ENCODE measurements at regions not wholly inside any gene's neighbourhood (a gene's known extent, or its start where the extent isn't known, plus 50 kb on each side); places are given as distances from the start of the nearest gene placed in this dataset.
"Not testable (repeated sequence)": the region's sequence is repeated elsewhere in the genome, so short reads cannot be mapped to it uniquely, and the experiment has no call there.

- TF ChIP-seq ZNF404 (tag by site-specific recombination; IDR thresholded peaks at IDR 0.05), result no peak
- no peak for TF ChIP-seq ZNF112 (tag by site-specific recombination; IDR thresholded peaks at IDR 0.05)
- TF ChIP-seq ZNF2 (tag by site-specific recombination; IDR thresholded peaks at IDR 0.05), result no peak
- TF ChIP-seq ZBTB17 (tag by site-specific recombination; IDR thresholded peaks at IDR 0.05), result no peak
- TF ChIP-seq WT1 (tag by site-specific recombination; IDR thresholded peaks at IDR 0.05), result no peak
- TF ChIP-seq ZNF510 (tag by site-specific recombination; IDR thresholded peaks at IDR 0.05; ENCODE audit: insufficient replicate concordance), result no peak
- TF ChIP-seq ZNF76 (tag by site-specific recombination; IDR thresholded peaks at IDR 0.05; ENCODE audit: borderline replicate concordance, low read depth), result no peak
- TF ChIP-seq HIC1 (tag by site-specific recombination; IDR thresholded peaks at IDR 0.05), result no peak
- TF ChIP-seq ZNF114 (tag by site-specific recombination; IDR thresholded peaks at IDR 0.05), result no peak
Observed at GRCh38 chr7:68218461-68218860, 1221.8 kb downstream of the TYW1 start (continued).

GRCh38 chr7:68222311-68222710 is 1225.7 kb downstream of the TYW1 start:
- TF ChIP-seq ZNF394 (tag by site-specific recombination; IDR thresholded peaks at IDR 0.05; ENCODE audit: borderline replicate concordance) (no peak), ZBTB6 (tag by site-specific recombination; IDR thresholded peaks at IDR 0.05) (no peak), ZNF488 (tag by site-specific recombination; IDR thresholded peaks at IDR 0.05) (no peak), ZFP69B (tag by site-specific recombination; IDR thresholded peaks at IDR 0.05) (no peak)
- POLR2A ChIA-PET, result no interaction called here

GRCh38 chr7:68224041-68224741 is 1227.6 kb downstream of the TYW1 start:
- no peak overlapping the region for H3K4me3 ChIP-seq (ENCODE audit: low read depth, low read length)
- H3K9me3 ChIP-seq (ENCODE audit: control insufficient read depth, insufficient read depth, low read depth, low read length), result no peaks in the 10 kb centered on the region
- ChIA-PET POLR2A (no interaction called here), CTCF (no interaction called here)
- H3K27ac ChIP-seq (ENCODE audit: extremely low read depth, low read depth, low read length), result no peak overlapping the region
- H3K4me1 ChIP-seq (ENCODE audit: control insufficient read depth, insufficient read depth, low read length), result no peaks in the 10 kb centered on the region
- TF ChIP-seq SCRT1 (tag by site-specific recombination; IDR thresholded peaks at IDR 0.05; ENCODE audit: borderline replicate concordance) (no peak), ZNF658 (tag by site-specific recombination; IDR thresholded peaks at IDR 0.05) (no peak), PRDM4 (tag by site-specific recombination; IDR thresholded peaks at IDR 0.05) (no peak), ZBTB11 (tag by site-specific recombination; conservative IDR thresholded peaks at IDR 0.05; ENCODE audit: low read depth) (no peak)
- no peaks in the 10 kb centered on the region for H3K36me3 ChIP-seq (ENCODE audit: control insufficient read depth in 2 of 2, insufficient read depth in 1 of 2, low read length in 2 of 2)

More at GRCh38 chr7:68222311-68222710, 1225.7 kb downstream of the TYW1 start:
- H3K4me3 ChIP-seq (ENCODE audit: low read depth, low read length), result no peak overlapping the region
- no peaks in the 10 kb centered on the region for H3K36me3 ChIP-seq (ENCODE audit: control insufficient read depth in 2 of 2, insufficient read depth in 1 of 2, low read length in 2 of 2)
- CTCF ChIA-PET, result no interaction called here
- H3K27ac ChIP-seq (ENCODE audit: extremely low read depth, low read depth, low read length), result no peak overlapping the region
- H3K4me1 ChIP-seq (ENCODE audit: control insufficient read depth, insufficient read depth, low read length), result no peaks in the 10 kb centered on the region
- H3K9me3 ChIP-seq (ENCODE audit: control insufficient read depth, insufficient read depth, low read depth, low read length), result no peaks in the 10 kb centered on the region

GRCh38 chr7:68231011-68231410 is 1234.4 kb downstream of the TYW1 start:
- POLR2A ChIA-PET; H3K4me1 ChIP-seq (ENCODE audit: control insufficient read depth, insufficient read depth, low read length); H3K36me3 ChIP-seq (ENCODE audit: control insufficient read depth in 2 of 2, insufficient read depth in 1 of 2, low read length in 2 of 2); H3K4me3 ChIP-seq (ENCODE audit: low read depth, low read length); H3K27ac ChIP-seq (ENCODE audit: extremely low read depth, low read depth, low read length); CTCF ChIA-PET; H3K9me3 ChIP-seq (ENCODE audit: control insufficient read depth, insufficient read depth, low read depth, low read length): not testable (repeated sequence)

Measured in HEK293 (cell line).